ENCODE measurements at regions not wholly inside any gene's neighbourhood (a gene's known extent, or its start where the extent isn't known, plus 50 kb on each side); places are given as distances from the start of the nearest gene placed in this dataset.

DNA sequence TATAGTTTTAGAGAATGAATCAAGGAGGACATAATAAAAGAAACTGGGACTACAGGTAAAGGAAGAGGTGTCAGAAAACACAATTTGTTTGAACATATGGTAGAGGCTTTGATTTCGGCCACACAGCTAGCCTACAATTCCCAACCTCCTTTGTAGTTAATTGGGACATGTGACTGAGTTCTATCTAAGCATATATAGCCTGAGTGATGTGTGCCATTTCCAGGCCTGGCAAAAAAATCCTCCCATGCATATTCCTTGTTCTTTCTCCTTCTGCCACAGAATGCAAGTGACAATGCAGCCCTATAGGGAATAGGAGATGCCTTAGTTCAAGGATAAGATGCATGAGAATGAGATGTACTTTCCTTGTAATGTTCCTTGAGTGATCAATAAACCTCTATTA lies 590.7 kb upstream of the STEAP1 start:
- TF ChIP-seq POLR2AphosphoS5 (IDR thresholded peaks at IDR 0.05; ENCODE audit: low read depth) = no peak
- TF ChIP-seq, protein P1, sequence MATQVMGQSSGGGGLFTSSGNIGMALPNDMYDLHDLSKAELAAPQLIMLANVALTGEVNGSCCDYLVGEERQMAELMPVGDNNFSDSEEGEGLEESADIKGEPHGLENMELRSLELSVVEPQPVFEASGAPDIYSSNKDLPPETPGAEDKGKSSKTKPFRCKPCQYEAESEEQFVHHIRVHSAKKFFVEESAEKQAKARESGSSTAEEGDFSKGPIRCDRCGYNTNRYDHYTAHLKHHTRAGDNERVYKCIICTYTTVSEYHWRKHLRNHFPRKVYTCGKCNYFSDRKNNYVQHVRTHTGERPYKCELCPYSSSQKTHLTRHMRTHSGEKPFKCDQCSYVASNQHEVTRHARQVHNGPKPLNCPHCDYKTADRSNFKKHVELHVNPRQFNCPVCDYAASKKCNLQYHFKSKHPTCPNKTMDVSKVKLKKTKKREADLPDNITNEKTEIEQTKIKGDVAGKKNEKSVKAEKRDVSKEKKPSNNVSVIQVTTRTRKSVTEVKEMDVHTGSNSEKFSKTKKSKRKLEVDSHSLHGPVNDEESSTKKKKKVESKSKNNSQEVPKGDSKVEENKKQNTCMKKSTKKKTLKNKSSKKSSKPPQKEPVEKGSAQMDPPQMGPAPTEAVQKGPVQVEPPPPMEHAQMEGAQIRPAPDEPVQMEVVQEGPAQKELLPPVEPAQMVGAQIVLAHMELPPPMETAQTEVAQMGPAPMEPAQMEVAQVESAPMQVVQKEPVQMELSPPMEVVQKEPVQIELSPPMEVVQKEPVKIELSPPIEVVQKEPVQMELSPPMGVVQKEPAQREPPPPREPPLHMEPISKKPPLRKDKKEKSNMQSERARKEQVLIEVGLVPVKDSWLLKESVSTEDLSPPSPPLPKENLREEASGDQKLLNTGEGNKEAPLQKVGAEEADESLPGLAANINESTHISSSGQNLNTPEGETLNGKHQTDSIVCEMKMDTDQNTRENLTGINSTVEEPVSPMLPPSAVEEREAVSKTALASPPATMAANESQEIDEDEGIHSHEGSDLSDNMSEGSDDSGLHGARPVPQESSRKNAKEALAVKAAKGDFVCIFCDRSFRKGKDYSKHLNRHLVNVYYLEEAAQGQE (IDR thresholded peaks at IDR 0.05; ENCODE audit: insufficient replicate concordance, low read depth) = no peak
- TF ChIP-seq, protein P2, sequence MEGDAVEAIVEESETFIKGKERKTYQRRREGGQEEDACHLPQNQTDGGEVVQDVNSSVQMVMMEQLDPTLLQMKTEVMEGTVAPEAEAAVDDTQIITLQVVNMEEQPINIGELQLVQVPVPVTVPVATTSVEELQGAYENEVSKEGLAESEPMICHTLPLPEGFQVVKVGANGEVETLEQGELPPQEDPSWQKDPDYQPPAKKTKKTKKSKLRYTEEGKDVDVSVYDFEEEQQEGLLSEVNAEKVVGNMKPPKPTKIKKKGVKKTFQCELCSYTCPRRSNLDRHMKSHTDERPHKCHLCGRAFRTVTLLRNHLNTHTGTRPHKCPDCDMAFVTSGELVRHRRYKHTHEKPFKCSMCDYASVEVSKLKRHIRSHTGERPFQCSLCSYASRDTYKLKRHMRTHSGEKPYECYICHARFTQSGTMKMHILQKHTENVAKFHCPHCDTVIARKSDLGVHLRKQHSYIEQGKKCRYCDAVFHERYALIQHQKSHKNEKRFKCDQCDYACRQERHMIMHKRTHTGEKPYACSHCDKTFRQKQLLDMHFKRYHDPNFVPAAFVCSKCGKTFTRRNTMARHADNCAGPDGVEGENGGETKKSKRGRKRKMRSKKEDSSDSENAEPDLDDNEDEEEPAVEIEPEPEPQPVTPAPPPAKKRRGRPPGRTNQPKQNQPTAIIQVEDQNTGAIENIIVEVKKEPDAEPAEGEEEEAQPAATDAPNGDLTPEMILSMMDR (IDR thresholded peaks at IDR 0.05; ENCODE audit: insufficient read depth, low read length) = no peak
- TF ChIP-seq GABPA (IDR thresholded peaks at IDR 0.05; ENCODE audit: low read depth) = no peak
- TF ChIP-seq SPI1 (IDR thresholded peaks at IDR 0.05; ENCODE audit: borderline replicate concordance, low read depth) = no peak
- H3K4me3 ChIP-seq (replicated peaks; ENCODE audit: insufficient read depth, low read length) = no peak overlapping the region
- DNase-seq (ENCODE audit: low read depth in 1 of 2, low spot score in 1 of 2) = no peak
- H3K27me3 ChIP-seq (ENCODE audit: insufficient read depth, poor library complexity, severe bottlenecking) = no peaks in the 10 kb centered on the region
- H3K27ac ChIP-seq (replicated peaks) = no peak overlapping the region

DNA sequence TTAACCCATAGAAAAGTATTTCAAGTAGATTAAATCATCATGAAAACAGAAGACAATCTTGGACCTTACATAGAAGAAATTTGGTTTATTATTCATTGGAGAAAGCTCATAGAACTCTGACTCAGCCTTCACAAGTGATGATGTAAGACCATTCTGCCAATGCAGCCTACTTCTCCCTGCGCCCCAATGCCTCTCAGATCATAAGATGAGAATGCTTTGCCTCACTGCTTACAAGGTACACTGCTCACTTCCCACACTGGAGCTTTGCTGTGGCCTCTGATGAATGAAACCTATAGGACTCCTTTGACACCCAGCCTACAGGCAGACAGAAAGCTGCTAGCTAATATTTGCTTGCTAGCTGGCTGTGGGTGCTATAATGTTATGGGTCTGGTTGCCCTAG lies 569.4 kb upstream of the STEAP1 start:
- no peak overlapping the region for H3K4me3 ChIP-seq (replicated peaks; ENCODE audit: insufficient read depth, low read length)
- DNase-seq (ENCODE audit: low read depth in 1 of 2, low spot score in 1 of 2) = no peak
- TF ChIP-seq, protein P2 (IDR thresholded peaks at IDR 0.05; ENCODE audit: insufficient read depth, low read length) = no peak
- TF ChIP-seq, protein P1 (IDR thresholded peaks at IDR 0.05; ENCODE audit: insufficient replicate concordance, low read depth) = no peak
- TF ChIP-seq GABPA (IDR thresholded peaks at IDR 0.05; ENCODE audit: low read depth) (no peak), SPI1 (IDR thresholded peaks at IDR 0.05; ENCODE audit: borderline replicate concordance, low read depth) (no peak), POLR2AphosphoS5 (IDR thresholded peaks at IDR 0.05; ENCODE audit: low read depth) (no peak)
- no peak overlapping the region for H3K27ac ChIP-seq (replicated peaks)
- no peaks in the 10 kb centered on the region for H3K27me3 ChIP-seq (ENCODE audit: insufficient read depth, poor library complexity, severe bottlenecking)

DNA sequence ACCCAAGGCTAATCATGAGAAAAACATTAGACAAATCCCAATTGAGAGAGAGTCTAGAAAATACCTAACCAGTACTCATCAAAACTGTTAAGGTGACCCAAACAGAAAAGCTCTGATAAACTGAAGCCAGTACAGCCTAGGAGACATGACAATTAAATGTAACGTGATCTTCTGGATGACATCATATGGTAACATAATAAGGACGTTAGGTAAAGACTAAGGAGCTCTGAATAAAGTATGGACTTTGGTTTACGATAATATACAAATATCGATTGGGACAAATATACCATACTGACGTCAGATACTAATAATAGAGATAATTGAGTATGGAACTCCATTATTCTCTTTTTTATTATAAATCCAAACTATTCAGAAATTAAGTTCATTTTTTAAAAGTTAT lies 561.1 kb upstream of the STEAP1 start:
- TF ChIP-seq, protein P1 (IDR thresholded peaks at IDR 0.05; ENCODE audit: insufficient replicate concordance, low read depth) = no peak
- TF ChIP-seq SPI1 (IDR thresholded peaks at IDR 0.05; ENCODE audit: borderline replicate concordance, low read depth) (no peak), POLR2AphosphoS5 (IDR thresholded peaks at IDR 0.05; ENCODE audit: low read depth) (no peak), GABPA (IDR thresholded peaks at IDR 0.05; ENCODE audit: low read depth) (no peak)
- TF ChIP-seq, protein P2 (IDR thresholded peaks at IDR 0.05; ENCODE audit: insufficient read depth, low read length) = no peak
- Histone ChIP-seq H3K4me3 (replicated peaks; ENCODE audit: insufficient read depth, low read length) (no peak overlapping the region), H3K27me3 (ENCODE audit: insufficient read depth, poor library complexity, severe bottlenecking) (no peaks in the 10 kb centered on the region), H3K27ac (replicated peaks) (no peak overlapping the region)
- no peak for DNase-seq (ENCODE audit: low read depth in 1 of 2, low spot score in 1 of 2)
